Activated T-cell treated with anti-CD3 and anti-CD28 coated beads, Interleukin-2, amount 50 U/mL, for 4 hours (primary cell): ENCODE measurements at regions not wholly inside any gene's neighbourhood (a gene's known extent, or its start where the extent isn't known, plus 50 kb on each side); places are given as distances from the start of the nearest gene placed in this dataset.

Experiments used
- ATAC-seq, 2 donors: fragments of 200-7000 bp; cut with Tn5 transposase; one replicate each; pipeline ENCODE4 v1.10.0; 2021
- DNase-seq: peaks from one replicate; pipeline ENCODE4 v3.0.0-alpha.2; 2020
- H3K27me3 Mint-ChIP-seq: one replicate; pipeline ENCODE4 v1.8.0; 2021; ENCODE audit warnings: low read depth, mixed read lengths
- H3K36me3 Mint-ChIP-seq: one replicate; pipeline ENCODE4 v1.8.0; 2022; ENCODE audit warnings: mixed read lengths; ENCODE audit not compliant: insufficient read depth
- H3K4me1 Mint-ChIP-seq: one replicate; pipeline ENCODE4 v1.8.0; 2021; ENCODE audit warnings: low read depth, mixed read lengths
- H3K4me3 Mint-ChIP-seq: one replicate; pipeline ENCODE4 v1.8.0; 2021; ENCODE audit warnings: mild to moderate bottlenecking, moderate library complexity, mixed read lengths
- H3K9me3 Mint-ChIP-seq: one replicate; pipeline ENCODE4 v1.8.0; 2021; ENCODE audit warnings: mixed read lengths

- ATAC-seq (no peak), DNase-seq (no peak)
- Mint-ChIP-seq H3K4me3 (no peak overlapping the region), H3K27me3 (no peaks in the 10 kb centered on the region), H3K4me1 (no peaks in the 10 kb centered on the region), H3K9me3 (peaks cover 10% of the 10 kb centered on the region), H3K36me3 (no peaks in the 10 kb centered on the region)
These were observed 536.7 kb upstream of the ARGLU1 start for GRCh38 chr13:107104631-107105030.

- no peaks in the 10 kb centered on the region for H3K36me3 Mint-ChIP-seq
- H3K4me1 Mint-ChIP-seq, result no peaks in the 10 kb centered on the region
- no peak for DNase-seq
- H3K27me3 Mint-ChIP-seq, result no peaks in the 10 kb centered on the region
- H3K9me3 Mint-ChIP-seq, result peaks cover 4% of the 10 kb centered on the region
- ATAC-seq, result no peak
- H3K4me3 Mint-ChIP-seq, result no peak overlapping the region
These were observed 534.7 kb upstream of the ARGLU1 start for GRCh38 chr13:107102676-107103075.

- Mint-ChIP-seq H3K27me3 (no peaks in the 10 kb centered on the region), H3K4me1 (no peaks in the 10 kb centered on the region), H3K4me3 (no peak overlapping the region), H3K36me3 (no peaks in the 10 kb centered on the region), H3K9me3 (peaks cover 4% of the 10 kb centered on the region)
- ATAC-seq, result no peak
- DNase-seq, result no peak
These were observed 531.7 kb upstream of the ARGLU1 start for GRCh38 chr13:107099661-107100060.

GRCh38 chr13:107097916-107098315 lies 530.0 kb upstream of the ARGLU1 start:
- H3K27me3 Mint-ChIP-seq, result no peaks in the 10 kb centered on the region
- H3K4me1 Mint-ChIP-seq, result no peaks in the 10 kb centered on the region
- H3K36me3 Mint-ChIP-seq, result no peaks in the 10 kb centered on the region
- peaks cover 4% of the 10 kb centered on the region for H3K9me3 Mint-ChIP-seq
- DNase-seq (no peak), ATAC-seq (no peak)
- H3K4me3 Mint-ChIP-seq, result no peak overlapping the region

- no peak for ATAC-seq
- Mint-ChIP-seq H3K27me3 (no peaks in the 10 kb centered on the region), H3K4me1 (no peaks in the 10 kb centered on the region), H3K4me3 (no peak overlapping the region), H3K36me3 (no peaks in the 10 kb centered on the region), H3K9me3 (peaks cover 4% of the 10 kb centered on the region)
- DNase-seq, result no peak
These were observed 527.9 kb upstream of the ARGLU1 start for GRCh38 chr13:107095876-107096275.

- no peaks in the 10 kb centered on the region for H3K4me1 Mint-ChIP-seq
- DNase-seq (no peak), ATAC-seq (no peak)
- H3K9me3 Mint-ChIP-seq, result no peaks in the 10 kb centered on the region
- no peak overlapping the region for H3K4me3 Mint-ChIP-seq
- no peaks in the 10 kb centered on the region for H3K36me3 Mint-ChIP-seq
- H3K27me3 Mint-ChIP-seq, result no peaks in the 10 kb centered on the region
These were observed 523.9 kb upstream of the ARGLU1 start for GRCh38 chr13:107091861-107092260.

- no peaks in the 10 kb centered on the region for H3K9me3 Mint-ChIP-seq
- ATAC-seq (no peak), DNase-seq (no peak)
- H3K27me3 Mint-ChIP-seq, result no peaks in the 10 kb centered on the region
- no peak overlapping the region for H3K4me3 Mint-ChIP-seq
- no peaks in the 10 kb centered on the region for H3K36me3 Mint-ChIP-seq
- no peaks in the 10 kb centered on the region for H3K4me1 Mint-ChIP-seq
These were observed 523.5 kb upstream of the ARGLU1 start for GRCh38 chr13:107091428-107091827.

- peaks cover 7% of the 10 kb centered on the region for H3K9me3 Mint-ChIP-seq
- H3K36me3 Mint-ChIP-seq, result no peaks in the 10 kb centered on the region
- DNase-seq (no peak), ATAC-seq (no peak)
- no peaks in the 10 kb centered on the region for H3K27me3 Mint-ChIP-seq
- H3K4me3 Mint-ChIP-seq, result no peak overlapping the region
- no peaks in the 10 kb centered on the region for H3K4me1 Mint-ChIP-seq
These were observed 520.1 kb upstream of the ARGLU1 start for GRCh38 chr13:107088061-107088460.

GRCh38 chr13:107079423-107080049 lies 511.6 kb upstream of the ARGLU1 start:
- no peaks in the 10 kb centered on the region for H3K36me3 Mint-ChIP-seq
- H3K4me3 Mint-ChIP-seq, result no peak overlapping the region
- H3K4me1 Mint-ChIP-seq, result no peaks in the 10 kb centered on the region
- peaks cover 17% of the 10 kb centered on the region for H3K9me3 Mint-ChIP-seq
- ATAC-seq (no peak), DNase-seq (no peak)
- peaks cover 3% of the 10 kb centered on the region for H3K27me3 Mint-ChIP-seq

- DNase-seq, result no peak
- Mint-ChIP-seq H3K9me3 (peaks cover 11% of the 10 kb centered on the region), H3K36me3 (no peaks in the 10 kb centered on the region), H3K27me3 (peaks cover 3% of the 10 kb centered on the region), H3K4me3 (no peak overlapping the region), H3K4me1 (no peaks in the 10 kb centered on the region)
- no peak for ATAC-seq
These were observed 510.4 kb upstream of the ARGLU1 start for GRCh38 chr13:107078229-107078765.

- Mint-ChIP-seq H3K27me3 (peaks cover 3% of the 10 kb centered on the region), H3K36me3 (no peaks in the 10 kb centered on the region), H3K4me1 (no peaks in the 10 kb centered on the region), H3K4me3 (no peak overlapping the region), H3K9me3 (peaks cover 9% of the 10 kb centered on the region)
- no peak for ATAC-seq
- no peak for DNase-seq
These were observed 508.9 kb upstream of the ARGLU1 start for GRCh38 chr13:107076801-107077200.

- H3K27me3 Mint-ChIP-seq, result no peaks in the 10 kb centered on the region
- ATAC-seq, result no peak
These were observed 507.6 kb upstream of the ARGLU1 start for GRCh38 chr13:107075576-107075975.

GRCh38 chr13:107070792-107071191 lies 502.9 kb upstream of the ARGLU1 start:
- no peak for DNase-seq
- H3K27me3 Mint-ChIP-seq, result no peaks in the 10 kb centered on the region
- no peak for ATAC-seq
- no peak overlapping the region for H3K4me3 Mint-ChIP-seq
- no peaks in the 10 kb centered on the region for H3K36me3 Mint-ChIP-seq
- H3K9me3 Mint-ChIP-seq, result peaks cover 3% of the 10 kb centered on the region
- no peaks in the 10 kb centered on the region for H3K4me1 Mint-ChIP-seq

More at GRCh38 chr13:107075576-107075975, 507.6 kb upstream of the ARGLU1 start:
- no peak for DNase-seq
- H3K4me1 Mint-ChIP-seq, result no peaks in the 10 kb centered on the region
- H3K36me3 Mint-ChIP-seq, result no peaks in the 10 kb centered on the region
- H3K9me3 Mint-ChIP-seq, result peaks cover 3% of the 10 kb centered on the region
- H3K4me3 Mint-ChIP-seq, result no peak overlapping the region

GRCh38 chr13:107069108-107069776 lies 501.3 kb upstream of the ARGLU1 start:
- Mint-ChIP-seq H3K4me3 (no peak overlapping the region), H3K36me3 (no peaks in the 10 kb centered on the region), H3K27me3 (no peaks in the 10 kb centered on the region), H3K9me3 (no peaks in the 10 kb centered on the region), H3K4me1 (no peaks in the 10 kb centered on the region)
- ATAC-seq (no peak), DNase-seq (no peak)

GRCh38 chr13:107067381-107067780 lies 499.4 kb upstream of the ARGLU1 start:
- no peak for ATAC-seq
- H3K27me3 Mint-ChIP-seq, result no peaks in the 10 kb centered on the region
- DNase-seq, result no peak
- no peaks in the 10 kb centered on the region for H3K4me1 Mint-ChIP-seq
- no peak overlapping the region for H3K4me3 Mint-ChIP-seq
- no peaks in the 10 kb centered on the region for H3K36me3 Mint-ChIP-seq
- no peaks in the 10 kb centered on the region for H3K9me3 Mint-ChIP-seq
